A549 (cell line): ENCODE measurements at regions not wholly inside any gene's neighbourhood (a gene's known extent, or its start where the extent isn't known, plus 50 kb on each side); places are given as distances from the start of the nearest gene placed in this dataset.

Experiments used
- BHLHE40 ChIP-seq: IDR thresholded peaks from 2 replicates; pipeline ENCODE4 v1.6.1; 2012; ENCODE audit warnings: low read depth, low read length, inconsistent platforms
- CBX2 ChIP-seq: fragments of 200-600 bp; sonication (generic); IDR thresholded peaks from 2 replicates; pipeline ENCODE4 v1.6.1; 2016; ENCODE audit warnings: low read depth, mild to moderate bottlenecking, borderline replicate concordance
- CHD2 ChIP-seq: fragments of 150-350 bp; IDR thresholded peaks from 2 replicates; pipeline ENCODE4 v1.6.1; 2014; ENCODE audit warnings: low read length; ENCODE audit not compliant: partially characterized antibody
- CTCF ChIP-seq: fragments of >200 bp; sonication (Bioruptor Twin); formaldehyde crosslinking; IDR thresholded peaks from 3 replicates; pipeline ENCODE4 v1.5.1; 2016
- JUN ChIP-seq, 2 experiments: fragments of >200 bp; sonication (Bioruptor Twin); formaldehyde crosslinking; IDR thresholded peaks; 2 replicates in 1 of 2; 3 replicates in 1 of 2; pipeline ENCODE4 v1.6.1; 2016 to 2017
- JUNB ChIP-seq: fragments of >200 bp; sonication (Bioruptor Twin); formaldehyde crosslinking; IDR thresholded peaks from 2 replicates; pipeline ENCODE4 v1.6.1; 2016
- NR3C1 ChIP-seq: fragments of >200 bp; sonication (Bioruptor Twin); formaldehyde crosslinking; IDR thresholded peaks from 3 replicates; pipeline ENCODE4 v1.6.1; 2017
- POLR2A ChIP-seq: IDR thresholded peaks from 2 replicates; pipeline ENCODE4 v1.6.1; 2012; ENCODE audit warnings: mild to moderate bottlenecking, low read length
- RAD21 ChIP-seq, 2 experiments: fragments of >200 bp in 1 of 2; sonication (Bioruptor Twin) in 1 of 2; formaldehyde crosslinking in 1 of 2; IDR thresholded peaks in 1 of 2; conservative IDR thresholded peaks in 1 of 2; 2 replicates in 1 of 2; 3 replicates in 1 of 2; pipeline ENCODE4 v1.6.1; 2012 to 2018; ENCODE audit warnings: inconsistent platforms in 1 of 2
- RCOR1 ChIP-seq: fragments of 150-350 bp; IDR thresholded peaks from 2 replicates; pipeline ENCODE4 v1.6.1; 2014; ENCODE audit warnings: antibody characterized with exemption, low read length, low read depth
- SMC3 ChIP-seq: fragments of >200 bp; sonication (Bioruptor Twin); formaldehyde crosslinking; IDR thresholded peaks from 3 replicates; pipeline ENCODE4 v1.6.1; 2018; ENCODE audit warnings: inconsistent platforms
- TP53 ChIP-seq: fragments of 250-450 bp; sonication (Bioruptor Pico); IDR thresholded peaks from 2 replicates; pipeline ENCODE4 v1.5.0; 2021; ENCODE audit warnings: mild to moderate bottlenecking, moderate library complexity
- USF2 ChIP-seq: fragments of 450-650 bp; IDR thresholded peaks from 2 replicates; pipeline ENCODE4 v1.6.1; 2014; ENCODE audit warnings: antibody characterized with exemption
- ZC3H11A ChIP-seq: fragments of 450-650 bp; IDR thresholded peaks from 2 replicates; pipeline ENCODE4 v1.6.1; 2014; ENCODE audit warnings: antibody characterized with exemption, mild to moderate bottlenecking

DNA sequence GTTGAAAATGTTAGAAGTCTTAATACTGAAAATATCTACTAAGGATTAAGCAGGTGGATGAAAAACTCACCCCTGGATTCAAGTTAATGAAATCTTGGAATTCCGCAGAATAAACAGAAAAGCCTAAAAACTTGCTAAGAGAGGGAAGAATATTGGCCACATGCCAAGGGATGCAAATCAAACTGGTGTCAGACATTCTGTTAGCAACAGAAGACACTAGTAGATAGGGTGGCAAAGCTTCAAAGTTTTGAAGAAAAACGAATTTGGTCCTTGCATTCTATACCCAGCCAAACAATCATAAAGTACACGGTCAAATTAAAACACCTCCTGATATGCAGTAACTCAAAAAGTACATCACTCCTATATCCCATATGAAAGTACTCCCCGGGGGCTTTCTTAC is 77.1 kb upstream of the ADTRP start:
- TF ChIP-seq TP53 (CRISPR knock-in tag), result no peak
- TF ChIP-seq CHD2, result no peak
- no peak for TF ChIP-seq CBX2
- TF ChIP-seq CTCF, result no peak
- no peak for TF ChIP-seq NR3C1
- TF ChIP-seq RCOR1, result no peak
- TF ChIP-seq POLR2A, result no peak
- no peak for TF ChIP-seq RAD21 (conservative IDR thresholded peaks at IDR 0.05 in 1 of 2, IDR thresholded peaks at IDR 0.05 in 1 of 2)
- TF ChIP-seq ZC3H11A, result no peak
- TF ChIP-seq JUN (IDR thresholded peaks at IDR 0.05), result no peak
- no peak for TF ChIP-seq SMC3
- no peak for TF ChIP-seq USF2
- no peak for TF ChIP-seq JUNB
- TF ChIP-seq BHLHE40, result no peak
